SK-N-MC (cell line): ENCODE measurements at regions not wholly inside any gene's neighbourhood (a gene's known extent, or its start where the extent isn't known, plus 50 kb on each side); places are given as distances from the start of the nearest gene placed in this dataset.

Experiments used
- EZH2 ChIP-seq: fragments of 200-600 bp; sonication (generic); IDR thresholded peaks from one replicate; pipeline ENCODE4 v1.6.1; 2017; ENCODE audit warnings: antibody characterized with exemption
- FOXP2 ChIP-seq: optimal IDR thresholded peaks from 2 replicates; pipeline ENCODE3; 2011; ENCODE audit warnings: mild to moderate bottlenecking, moderate library complexity; ENCODE audit not compliant: insufficient read depth; ENCODE audit errors: extremely low read length, control extremely low read depth
- POLR2AphosphoS5 ChIP-seq: IDR thresholded peaks from 2 replicates; pipeline ENCODE4 v1.6.1; 2012; ENCODE audit warnings: mild to moderate bottlenecking, low read depth, low read length, borderline replicate concordance

DNA sequence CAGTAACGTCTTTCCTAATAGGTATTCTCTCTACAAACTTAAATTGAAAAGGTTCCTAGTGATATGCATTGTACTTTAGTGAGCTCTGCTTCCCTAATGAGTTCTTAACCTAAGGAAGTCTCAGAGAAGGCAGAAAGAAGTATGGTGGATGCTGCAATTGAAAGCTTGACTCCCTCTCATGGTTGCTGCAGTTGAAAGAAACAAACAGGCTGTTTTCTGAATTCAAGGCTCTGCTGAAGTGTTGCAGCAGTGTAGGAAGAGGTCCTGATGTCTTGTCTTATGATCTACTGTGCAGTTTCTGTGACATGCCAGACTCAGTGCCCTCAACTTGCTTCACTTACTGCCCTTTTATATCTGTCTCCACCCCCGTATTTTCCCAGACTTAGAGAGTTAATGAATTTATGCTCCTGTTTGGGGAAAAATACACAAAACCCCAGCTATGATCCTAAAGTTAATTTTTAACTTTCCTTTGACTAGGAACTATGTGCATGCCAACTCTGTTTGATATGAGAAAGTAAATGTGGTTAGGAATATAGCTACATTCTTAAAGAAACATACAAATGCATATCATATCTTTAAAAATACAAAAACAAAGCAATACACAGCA, 655.3 kb upstream of the FAM98A start:
- no peak for TF ChIP-seq POLR2AphosphoS5
- TF ChIP-seq EZH2, result no peak
- no peak for TF ChIP-seq FOXP2
